Panc1 (cell line): ENCODE measurements at regions not wholly inside any gene's neighbourhood (a gene's known extent, or its start where the extent isn't known, plus 50 kb on each side); places are given as distances from the start of the nearest gene placed in this dataset.

Source experiments
- POLR2AphosphoS5 ChIP-seq: IDR thresholded peaks from 2 replicates; pipeline ENCODE4 v1.6.1; 2012; ENCODE audit warnings: mild to moderate bottlenecking, low read depth, low read length, moderate library complexity
- TF ChIP-seq, protein P1 (sequence below): fragments of 450-650 bp; IDR thresholded peaks from 2 replicates; pipeline ENCODE4 v1.5.1; 2017; ENCODE audit warnings: mild to moderate bottlenecking
- TF ChIP-seq, protein P2 (sequence below), 2 experiments: IDR thresholded peaks; 2 replicates each; pipeline ENCODE4 v1.6.1; 2011 to 2012; ENCODE audit warnings: low read depth in 2 of 2, control low read depth in 1 of 2, low read length in 1 of 2, mild to moderate bottlenecking in 1 of 2, moderate library complexity in 1 of 2; ENCODE audit not compliant: insufficient read depth in 1 of 2

DNA sequence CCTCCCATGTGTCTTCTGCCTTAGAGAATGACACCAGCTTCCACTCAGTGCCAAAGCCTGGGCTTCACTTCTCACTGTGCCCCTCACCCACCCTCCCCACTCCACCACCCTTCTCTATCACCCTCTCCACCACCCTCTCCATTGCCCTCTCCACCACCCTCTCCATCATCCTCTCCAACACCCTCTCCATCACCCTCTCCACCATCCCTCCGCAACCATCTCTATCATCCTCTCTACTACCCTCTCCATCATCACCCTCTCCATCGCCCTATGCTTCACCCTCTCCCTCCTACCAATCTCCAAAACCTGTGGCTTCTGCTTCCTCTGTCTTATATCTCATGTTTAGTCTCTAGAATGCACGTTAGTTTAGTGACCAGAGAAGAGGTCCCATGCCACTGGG lies 91.0 kb upstream of the TMEM72 start:
- TF ChIP-seq, protein P1, sequence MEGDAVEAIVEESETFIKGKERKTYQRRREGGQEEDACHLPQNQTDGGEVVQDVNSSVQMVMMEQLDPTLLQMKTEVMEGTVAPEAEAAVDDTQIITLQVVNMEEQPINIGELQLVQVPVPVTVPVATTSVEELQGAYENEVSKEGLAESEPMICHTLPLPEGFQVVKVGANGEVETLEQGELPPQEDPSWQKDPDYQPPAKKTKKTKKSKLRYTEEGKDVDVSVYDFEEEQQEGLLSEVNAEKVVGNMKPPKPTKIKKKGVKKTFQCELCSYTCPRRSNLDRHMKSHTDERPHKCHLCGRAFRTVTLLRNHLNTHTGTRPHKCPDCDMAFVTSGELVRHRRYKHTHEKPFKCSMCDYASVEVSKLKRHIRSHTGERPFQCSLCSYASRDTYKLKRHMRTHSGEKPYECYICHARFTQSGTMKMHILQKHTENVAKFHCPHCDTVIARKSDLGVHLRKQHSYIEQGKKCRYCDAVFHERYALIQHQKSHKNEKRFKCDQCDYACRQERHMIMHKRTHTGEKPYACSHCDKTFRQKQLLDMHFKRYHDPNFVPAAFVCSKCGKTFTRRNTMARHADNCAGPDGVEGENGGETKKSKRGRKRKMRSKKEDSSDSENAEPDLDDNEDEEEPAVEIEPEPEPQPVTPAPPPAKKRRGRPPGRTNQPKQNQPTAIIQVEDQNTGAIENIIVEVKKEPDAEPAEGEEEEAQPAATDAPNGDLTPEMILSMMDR = no peak
- no peak for TF ChIP-seq POLR2AphosphoS5
- TF ChIP-seq, protein P2, sequence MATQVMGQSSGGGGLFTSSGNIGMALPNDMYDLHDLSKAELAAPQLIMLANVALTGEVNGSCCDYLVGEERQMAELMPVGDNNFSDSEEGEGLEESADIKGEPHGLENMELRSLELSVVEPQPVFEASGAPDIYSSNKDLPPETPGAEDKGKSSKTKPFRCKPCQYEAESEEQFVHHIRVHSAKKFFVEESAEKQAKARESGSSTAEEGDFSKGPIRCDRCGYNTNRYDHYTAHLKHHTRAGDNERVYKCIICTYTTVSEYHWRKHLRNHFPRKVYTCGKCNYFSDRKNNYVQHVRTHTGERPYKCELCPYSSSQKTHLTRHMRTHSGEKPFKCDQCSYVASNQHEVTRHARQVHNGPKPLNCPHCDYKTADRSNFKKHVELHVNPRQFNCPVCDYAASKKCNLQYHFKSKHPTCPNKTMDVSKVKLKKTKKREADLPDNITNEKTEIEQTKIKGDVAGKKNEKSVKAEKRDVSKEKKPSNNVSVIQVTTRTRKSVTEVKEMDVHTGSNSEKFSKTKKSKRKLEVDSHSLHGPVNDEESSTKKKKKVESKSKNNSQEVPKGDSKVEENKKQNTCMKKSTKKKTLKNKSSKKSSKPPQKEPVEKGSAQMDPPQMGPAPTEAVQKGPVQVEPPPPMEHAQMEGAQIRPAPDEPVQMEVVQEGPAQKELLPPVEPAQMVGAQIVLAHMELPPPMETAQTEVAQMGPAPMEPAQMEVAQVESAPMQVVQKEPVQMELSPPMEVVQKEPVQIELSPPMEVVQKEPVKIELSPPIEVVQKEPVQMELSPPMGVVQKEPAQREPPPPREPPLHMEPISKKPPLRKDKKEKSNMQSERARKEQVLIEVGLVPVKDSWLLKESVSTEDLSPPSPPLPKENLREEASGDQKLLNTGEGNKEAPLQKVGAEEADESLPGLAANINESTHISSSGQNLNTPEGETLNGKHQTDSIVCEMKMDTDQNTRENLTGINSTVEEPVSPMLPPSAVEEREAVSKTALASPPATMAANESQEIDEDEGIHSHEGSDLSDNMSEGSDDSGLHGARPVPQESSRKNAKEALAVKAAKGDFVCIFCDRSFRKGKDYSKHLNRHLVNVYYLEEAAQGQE (IDR thresholded peaks at IDR 0.05; ENCODE audit: insufficient read depth in 1 of 2, low read depth in 2 of 2, low read length in 1 of 2) = no peak
